Right renal cortex interstitium (tissue), 3 donors: ENCODE measurements at regions not wholly inside any gene's neighbourhood (a gene's known extent, or its start where the extent isn't known, plus 50 kb on each side); places are given as distances from the start of the nearest gene placed in this dataset.
"Not testable (repeated sequence)": the region's sequence is repeated elsewhere in the genome, so short reads cannot be mapped to it uniquely, and the experiment has no call there.

Experiments
- DNase-seq, 3 donors: peaks; one replicate each; pipeline ENCODE4 v3.0.0-alpha.2; 2013; ENCODE audit warnings: low read depth in 3 of 3, low spot score in 2 of 3

DNA sequence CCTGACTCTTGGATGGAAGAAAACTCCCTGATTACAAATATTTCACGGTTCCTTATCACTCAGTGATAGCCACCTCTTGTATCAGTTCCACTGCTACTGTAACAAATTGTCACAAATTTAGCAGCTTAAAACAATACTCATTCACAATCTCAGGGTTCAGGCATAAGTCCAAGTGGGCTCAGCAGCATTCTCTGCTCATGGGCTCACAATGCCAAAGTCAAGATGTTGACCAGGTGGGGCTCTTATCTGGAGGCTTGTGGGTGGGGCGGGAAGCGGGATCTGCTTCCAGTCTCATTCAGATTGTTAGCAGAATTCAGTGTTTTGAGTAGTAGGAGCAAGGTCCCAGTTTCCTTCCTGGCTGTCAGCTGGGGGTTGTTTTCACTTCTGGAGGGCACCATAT is 137.3 kb upstream of the FAM78B start:
- no peak for DNase-seq

DNA sequence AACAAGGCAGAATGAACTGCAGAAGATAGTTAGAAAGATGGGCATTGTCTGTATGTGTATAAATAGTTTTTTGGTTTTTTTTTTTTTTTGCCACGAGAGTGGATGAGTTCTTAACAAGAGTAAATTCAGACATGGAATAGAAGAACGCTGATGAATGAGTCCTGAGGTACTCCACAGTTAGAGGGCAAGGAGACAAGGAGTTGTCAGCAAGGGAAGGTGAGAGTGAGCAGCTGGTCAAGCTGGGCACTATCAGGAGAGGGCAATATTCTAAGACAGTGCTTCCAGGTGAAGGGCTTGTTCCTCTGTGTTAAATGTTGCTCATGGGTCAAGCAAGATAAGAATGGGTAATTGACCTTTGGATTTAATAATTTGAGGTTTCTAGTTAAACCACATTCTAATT is 138.6 kb upstream of the FAM78B start:
- DNase-seq, result no peak

DNA sequence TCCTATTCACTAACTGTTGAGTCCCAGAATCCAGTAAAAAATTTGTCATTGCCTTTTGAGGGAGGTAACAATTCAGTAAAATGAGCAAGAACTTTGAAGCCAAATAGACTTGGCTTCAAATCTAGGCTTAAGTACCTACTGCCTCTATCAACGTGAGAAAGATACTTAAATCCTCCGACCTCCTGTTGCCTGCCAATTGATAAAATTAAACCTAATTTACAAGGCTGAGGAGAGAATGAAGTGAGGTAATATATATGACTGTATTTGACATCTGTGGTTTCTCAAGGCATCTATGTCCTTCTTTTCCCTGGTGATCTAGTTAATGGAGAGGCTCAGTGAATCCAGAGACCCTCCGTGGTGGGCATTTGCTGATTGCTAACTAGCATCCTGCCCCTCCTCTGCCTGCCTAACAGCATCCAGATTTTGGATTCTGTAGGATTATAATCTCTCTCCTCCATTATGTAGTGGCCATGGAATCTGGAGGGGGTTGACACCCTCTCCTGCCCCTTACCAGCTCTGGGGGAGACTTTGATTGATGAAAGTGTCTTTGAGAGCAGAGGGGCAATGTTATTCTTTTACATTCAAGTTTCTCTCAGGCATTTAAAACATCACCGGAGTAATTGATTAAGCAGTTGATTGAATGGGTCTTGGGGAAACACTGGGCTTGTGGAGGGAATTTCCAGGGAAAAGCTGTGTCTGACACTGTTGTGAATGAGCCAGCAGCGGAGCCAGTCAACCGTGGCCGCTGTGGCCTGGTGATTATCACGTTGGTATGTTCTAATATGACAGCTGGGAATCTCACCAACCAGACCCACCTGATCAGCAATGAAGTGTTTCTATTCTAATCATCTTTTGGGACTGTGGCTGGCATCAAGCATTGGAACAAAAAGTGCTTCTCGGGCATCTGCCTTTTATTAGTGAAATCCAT is 140.7 kb upstream of the FAM78B start:
- DNase-seq, result no peak

DNA sequence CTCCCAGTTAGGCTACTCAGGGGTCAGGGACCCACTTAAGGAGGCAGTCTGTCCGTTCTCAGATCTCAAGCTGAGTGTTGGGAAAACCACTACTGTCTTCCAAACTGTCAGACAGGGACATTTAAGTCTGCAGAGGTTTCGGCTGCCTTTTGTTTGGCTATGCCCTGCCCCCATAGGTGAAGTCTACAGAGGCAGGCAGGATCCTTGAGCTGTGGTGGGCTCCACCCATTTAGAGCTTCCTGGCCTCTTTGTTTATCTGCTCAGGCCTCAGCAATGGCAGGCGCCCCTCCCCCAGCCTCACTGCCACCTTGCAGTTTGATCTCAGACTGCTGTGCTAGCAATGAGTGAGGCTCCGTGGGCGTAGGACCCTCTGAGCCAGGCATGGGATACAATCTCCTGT is 149.5 kb upstream of the FAM78B start:
- not testable (repeated sequence) for DNase-seq

DNA sequence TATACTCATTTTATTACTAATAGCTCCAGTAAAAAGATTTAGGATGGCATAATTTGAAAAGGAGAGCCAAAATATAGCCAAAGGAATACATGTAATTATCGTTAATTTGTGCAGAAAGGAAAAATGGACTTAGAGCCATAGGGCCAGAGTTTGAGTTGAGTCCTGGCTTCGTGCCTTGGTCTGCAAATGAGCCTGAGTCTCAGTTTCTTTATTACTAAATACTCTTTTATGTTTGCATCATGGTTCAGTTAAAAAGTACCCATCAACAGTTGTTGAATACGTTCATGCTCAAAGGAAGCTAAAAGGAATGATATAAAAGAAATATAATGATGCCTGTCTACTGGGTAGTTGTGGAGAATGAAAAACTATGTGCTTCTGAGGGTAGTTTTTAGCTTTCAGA is 155.7 kb upstream of the FAM78B start:
- DNase-seq, result no peak

DNA sequence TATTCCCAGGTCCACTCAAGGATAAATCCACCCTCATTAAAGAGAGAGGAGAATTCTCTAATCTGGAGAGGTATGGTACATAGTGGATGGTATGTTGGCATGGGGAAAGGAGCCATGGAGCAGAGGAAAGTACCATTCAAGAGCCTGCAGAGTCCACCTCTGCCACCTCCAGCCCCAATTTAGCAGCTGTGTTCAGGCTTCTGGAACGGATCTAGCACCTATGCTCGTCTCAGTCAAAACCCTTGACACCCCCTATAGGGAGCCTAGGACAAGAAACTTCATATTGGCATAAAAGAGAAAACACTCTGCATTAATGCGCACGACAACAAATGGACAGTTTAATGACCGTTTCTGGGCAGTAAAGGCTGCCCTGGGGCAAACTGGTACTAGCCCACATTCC is 161.1 kb upstream of the FAM78B start:
- no peak for DNase-seq

DNA sequence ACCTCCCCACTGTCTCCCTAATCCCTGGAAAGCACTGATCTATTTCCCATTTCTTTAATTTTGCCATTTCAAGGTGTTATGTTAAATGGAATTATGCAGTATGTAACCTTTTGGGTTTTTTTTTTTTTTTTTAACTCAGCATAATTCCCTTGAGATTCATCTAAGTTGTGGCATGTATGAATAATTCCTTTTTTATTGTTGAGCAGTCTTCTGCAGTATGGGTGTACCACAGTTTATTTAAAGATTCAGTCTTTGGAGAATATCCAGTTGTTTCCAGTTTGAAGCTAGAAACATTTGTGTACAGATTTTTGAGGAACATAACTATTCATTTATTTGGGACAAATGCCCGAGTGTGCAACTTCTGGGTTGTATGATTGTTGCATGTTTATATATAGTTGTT is 162.2 kb upstream of the FAM78B start:
- DNase-seq, result no peak

DNA sequence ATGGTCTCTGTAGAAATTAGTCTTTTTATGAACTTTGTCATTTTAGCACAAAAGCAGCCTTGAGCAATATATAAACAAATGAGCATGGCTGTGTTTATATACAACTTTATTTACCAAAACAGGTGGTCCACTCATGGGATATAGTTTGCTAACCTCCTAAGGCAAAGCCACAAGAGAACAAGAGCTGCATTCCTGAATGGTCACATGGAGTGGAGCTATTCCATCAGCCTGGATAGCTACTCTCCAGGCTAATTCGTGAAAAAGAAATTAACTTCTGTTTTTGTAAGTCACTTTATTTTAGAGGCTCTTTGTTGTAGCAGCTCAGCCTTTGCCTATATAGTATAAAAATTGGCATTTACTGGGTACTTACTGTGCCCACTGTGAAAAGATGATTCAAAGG is 163.3 kb upstream of the FAM78B start:
- no peak for DNase-seq

DNA sequence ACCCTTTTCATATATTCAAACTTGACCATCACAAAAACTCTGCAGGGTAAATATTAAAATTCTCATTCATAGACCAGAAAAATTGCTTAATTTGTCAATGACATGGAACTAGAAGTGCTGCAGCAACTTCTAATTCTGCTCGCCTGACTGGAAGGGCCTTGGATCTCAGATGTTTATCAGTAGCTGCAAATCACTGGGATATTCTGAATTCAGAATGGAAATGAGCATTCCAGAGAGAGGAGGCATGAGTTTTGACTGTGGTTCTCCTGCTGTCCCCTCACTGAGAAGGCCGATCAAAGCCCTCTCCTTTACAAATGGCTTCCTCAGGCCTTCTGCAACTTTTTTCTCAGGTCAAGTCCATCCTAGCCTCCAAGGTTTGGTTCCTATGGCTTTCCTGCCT is 171.3 kb upstream of the FAM78B start:
- no peak for DNase-seq

DNA sequence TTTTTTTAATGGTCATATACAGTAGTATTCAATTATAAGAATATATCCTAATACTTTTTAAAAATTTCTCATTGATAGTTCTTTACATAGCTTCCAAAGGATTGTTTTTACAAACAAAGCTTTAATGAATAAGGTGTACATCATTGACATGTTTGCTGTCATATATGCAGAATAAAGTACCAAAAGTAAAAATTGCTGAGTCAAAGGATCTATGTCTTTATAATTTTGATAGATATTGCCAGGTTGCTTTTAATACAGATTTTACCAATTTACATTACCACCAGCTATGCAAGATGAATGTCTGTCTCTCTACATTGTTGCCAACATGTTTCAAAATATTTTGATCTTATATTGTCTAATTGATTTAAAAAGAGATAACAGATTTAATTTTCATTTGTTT is 173.9 kb upstream of the FAM78B start:
- no peak for DNase-seq

DNA sequence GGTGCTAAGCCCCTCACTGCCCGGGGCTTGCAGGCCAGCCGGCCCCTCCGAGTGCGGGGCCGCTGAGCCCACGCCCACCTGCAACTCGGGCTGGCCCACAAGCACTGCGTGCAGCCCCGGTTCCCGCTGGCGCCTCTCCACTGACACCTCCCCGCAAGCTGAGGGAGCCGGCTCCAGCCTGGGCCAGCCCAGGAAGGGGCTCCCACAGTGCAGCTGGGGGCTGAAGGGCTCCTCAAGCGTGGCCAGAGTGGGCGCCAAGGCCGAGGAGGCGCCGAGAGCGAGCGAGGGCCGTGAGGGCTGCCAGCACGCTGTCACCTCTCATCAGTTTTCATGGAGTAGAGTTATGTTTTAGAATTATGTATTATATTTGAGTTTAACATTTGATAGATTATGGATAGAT is 176.5 kb upstream of the FAM78B start:
- DNase-seq, result no peak

DNA sequence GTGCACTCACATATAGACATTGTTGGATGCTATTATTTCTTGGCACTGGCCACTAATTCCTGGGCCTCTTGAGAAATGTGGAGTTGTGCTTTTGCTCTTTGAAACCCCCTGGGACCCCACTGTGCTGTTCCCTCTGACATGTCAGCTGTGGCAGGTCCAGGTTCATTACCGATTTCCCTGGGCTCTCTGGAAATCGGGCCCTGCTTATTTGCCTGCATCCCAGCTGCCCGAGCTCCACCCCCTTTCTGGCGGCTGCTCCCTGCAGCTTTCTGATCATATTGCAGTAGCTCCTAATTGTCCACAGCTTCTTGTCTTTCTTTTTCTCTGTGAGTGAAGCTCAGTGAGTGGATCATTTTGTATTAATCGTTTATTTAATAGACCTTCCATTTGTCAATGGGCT is 183.7 kb upstream of the FAM78B start:
- no peak for DNase-seq

DNA sequence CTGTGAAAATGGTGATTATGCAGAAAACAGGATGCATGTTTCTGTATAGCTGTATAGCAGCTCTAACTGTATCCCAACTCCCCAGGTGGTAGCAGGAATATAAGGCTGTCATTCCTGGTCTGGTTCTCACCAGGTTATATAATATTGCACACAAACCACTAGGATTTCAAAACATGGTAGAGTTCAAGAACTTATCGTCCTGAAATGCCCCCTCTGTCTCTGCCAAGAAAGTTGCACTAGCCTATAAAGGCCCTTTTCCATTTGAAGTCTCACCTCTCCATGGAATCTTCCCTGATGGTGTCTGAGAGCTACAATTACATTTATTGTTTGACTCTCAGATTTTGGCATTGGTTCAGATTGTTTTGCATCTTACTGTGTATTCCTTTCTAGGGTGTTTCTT is 184.9 kb upstream of the FAM78B start:
- no peak for DNase-seq

DNA sequence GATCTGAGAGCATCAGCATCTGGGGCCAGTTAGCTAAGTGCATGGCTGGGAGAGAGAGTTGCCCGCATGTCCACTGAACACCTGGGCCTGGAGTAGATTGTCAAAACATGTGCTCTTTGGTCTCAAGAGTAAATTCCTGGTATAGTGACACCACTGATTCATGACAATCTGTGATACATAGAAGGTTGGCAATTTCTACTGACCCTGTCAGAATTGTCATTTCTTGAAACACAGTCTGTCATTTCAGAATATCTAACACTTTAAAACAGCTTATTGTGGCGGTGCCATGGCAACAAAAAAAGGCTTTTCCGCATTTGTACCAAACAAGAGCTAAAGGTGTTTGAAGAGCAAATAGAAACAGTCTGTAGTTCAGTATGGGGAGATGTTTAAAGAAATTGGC is 186.4 kb upstream of the FAM78B start:
- no peak for DNase-seq

DNA sequence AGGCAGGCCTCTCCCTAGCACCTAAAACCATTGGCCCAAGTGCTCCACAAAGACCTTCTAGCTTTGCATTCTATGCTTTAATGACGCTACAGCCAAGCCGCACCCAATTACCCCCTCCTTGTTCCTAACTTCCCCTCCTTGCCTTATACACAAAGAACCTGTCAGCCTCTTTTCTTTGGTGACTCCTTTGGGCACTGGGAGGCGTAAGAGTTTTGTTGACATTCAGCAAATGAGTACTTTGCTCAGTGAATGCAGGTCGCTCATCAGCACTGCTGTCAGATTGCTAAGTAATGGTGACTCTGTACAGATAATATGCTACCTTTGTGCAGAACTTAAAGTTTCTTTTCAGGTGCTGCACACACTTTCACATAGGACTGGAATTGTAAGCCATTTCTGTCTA is 187.6 kb upstream of the FAM78B start:
- no peak for DNase-seq

DNA sequence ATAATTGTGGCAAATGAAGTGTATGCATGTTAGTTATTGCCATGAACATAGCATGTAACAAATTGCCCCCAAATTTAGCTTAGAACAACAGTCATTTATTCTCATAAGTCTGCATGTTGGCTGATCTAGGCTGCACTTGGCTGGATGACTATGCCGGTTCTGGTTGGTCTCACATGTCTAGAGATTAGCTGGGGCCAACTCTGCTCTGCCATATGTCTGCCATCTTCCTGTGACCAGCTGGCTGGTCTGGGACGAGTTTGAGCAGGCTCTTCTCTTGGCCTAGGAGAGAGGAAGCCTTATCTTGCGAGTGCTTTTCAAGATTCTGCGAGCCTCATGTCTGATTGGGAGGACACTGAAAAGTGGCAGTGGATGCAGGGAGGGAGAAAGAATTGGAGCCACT is 198.3 kb upstream of the FAM78B start:
- DNase-seq, result no peak

DNA sequence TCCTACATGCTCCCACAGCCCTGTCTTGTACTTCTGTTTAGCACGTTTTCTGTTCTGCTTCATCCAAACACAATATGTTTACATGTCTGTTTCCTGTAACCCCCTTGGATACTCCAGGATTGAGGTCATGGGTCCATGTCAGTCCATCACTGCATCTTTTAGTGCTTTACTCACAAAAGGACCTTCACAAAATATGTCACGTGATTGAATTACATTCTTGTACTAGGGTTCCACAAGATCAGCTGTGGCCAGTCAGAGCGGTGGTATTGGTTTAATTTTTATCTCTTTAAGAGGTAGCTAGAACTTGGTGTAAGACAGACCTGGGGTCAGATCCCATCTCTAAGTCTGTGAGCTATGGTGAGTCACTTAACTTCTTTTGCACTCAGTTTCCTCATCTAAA is 201.2 kb upstream of the FAM78B start:
- no peak for DNase-seq

DNA sequence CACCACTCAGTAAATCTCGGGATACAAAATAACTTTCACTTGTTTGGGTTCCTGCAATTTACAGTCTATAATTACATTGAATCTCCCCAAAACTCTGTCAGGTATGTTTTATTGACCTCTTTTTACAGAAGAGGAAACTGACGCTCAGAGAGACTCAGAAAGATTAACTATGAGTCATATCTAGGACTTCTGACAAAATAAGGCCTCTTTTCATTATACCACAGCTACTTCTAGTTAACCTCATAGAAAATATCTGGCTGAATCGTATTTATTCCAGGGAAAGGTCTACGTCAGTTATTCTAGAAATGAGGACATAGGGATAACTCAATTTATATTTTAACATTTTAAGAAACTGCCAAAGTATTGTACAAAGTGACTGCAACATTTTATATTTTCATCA is 211.1 kb upstream of the FAM78B start:
- DNase-seq, result no peak

DNA sequence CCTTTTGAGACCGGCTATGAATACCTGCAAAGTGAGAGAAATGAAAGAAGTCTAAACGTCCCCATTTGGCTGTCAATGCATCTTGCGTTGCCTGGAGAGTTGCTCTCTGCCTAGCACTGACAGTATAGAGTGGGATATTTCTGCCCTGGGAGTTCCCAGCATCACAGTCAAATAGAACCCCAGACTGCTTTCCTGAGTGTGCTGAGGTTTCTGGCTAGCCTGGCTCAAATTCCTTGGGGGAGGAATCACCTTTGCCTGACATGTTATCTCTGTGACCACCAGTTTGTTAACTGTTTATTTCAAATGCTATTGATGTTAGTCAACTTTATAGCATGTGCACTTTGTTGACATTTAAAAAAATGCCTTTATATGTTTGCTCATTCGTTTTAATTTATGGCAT is 212.0 kb upstream of the FAM78B start:
- DNase-seq, result no peak

DNA sequence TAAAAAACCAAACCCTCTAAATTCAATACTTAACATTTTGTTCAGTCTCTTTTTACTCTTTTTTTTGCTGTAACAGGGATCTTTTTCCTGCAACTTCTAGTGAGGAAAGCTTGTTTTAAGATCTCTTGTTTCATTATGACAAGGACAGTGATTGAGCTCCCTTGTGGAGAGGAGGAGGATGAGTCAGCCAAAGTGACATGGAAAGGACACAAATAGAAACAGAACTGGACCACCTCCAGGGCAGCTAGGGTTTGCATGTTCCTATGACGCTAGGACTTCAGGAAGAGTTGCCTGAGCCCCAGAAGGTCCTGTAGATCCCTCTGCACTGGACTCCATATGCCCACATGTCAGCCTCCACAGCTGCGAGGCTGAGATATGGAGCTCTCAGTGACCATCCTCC is 212.6 kb upstream of the FAM78B start:
- DNase-seq, result peak in 1 of 3 donors; percentile 8

DNA sequence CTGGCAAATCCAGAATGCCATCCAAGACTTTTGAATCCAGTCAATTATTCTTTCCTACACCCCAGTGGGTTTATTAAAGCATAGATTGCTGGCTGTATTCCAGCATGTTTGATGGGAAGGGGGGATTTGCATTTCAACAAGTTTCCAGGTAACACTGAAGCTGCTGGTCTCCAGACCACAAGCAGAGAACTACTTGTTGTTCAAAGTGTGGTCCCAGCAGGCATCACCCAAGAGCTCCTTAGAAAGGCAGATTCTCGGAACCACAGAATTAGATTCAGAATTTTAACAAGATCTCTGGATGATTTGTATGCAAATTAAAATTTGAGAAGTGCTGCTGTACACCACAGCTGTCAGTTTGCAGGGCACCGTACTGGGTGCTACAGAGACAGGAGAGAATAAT is 216.3 kb upstream of the FAM78B start:
- DNase-seq, result no peak

DNA sequence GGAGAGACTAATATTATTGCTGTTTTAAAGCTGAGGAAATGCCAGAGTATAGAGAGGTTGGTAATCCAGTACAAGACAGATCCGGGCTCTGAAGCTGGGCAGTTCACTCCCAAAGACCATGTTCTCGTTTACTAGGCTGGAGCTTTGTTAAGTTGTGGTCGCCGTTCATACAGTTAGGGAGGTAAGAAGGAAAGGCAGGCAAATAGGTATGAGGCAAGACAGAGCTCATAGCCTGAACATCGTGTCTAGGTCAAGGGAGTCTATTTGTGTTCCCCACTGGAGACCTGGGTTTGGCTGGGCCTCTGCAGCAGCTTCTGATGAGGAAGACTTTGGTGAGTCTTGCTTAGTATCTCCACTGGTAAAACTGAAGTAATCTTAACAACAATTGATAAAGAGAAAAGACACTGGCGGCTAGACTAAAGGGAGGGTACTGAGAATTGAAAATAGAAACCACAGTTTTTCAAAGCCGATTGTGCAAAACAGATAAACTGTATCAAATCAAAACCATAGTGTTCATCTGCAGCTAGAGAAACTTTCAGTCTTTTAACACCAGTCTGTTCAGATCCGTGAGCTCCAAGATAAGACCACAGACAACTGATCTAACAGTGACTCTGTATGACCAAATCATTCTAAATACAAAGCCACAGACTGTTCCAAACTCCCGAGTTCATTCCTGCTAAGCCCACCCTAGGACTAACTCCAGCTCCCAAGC is 217.0 kb upstream of the FAM78B start:
- no peak for DNase-seq
